GM23338 (cell line): ENCODE measurements at regions not wholly inside any gene's neighbourhood (a gene's known extent, or its start where the extent isn't known, plus 50 kb on each side); places are given as distances from the start of the nearest gene placed in this dataset.

Source experiments
- ATAC-seq: fragments of 200-7000 bp; cut with Tn5 transposase; 3 replicates; pipeline ENCODE4 v1.9.1; 2020
- DNase-seq: peaks from one replicate; pipeline ENCODE4 v3.0.0-alpha.2; 2015; ENCODE audit warnings: low spot score
- H2AFZ ChIP-seq: fragments of 200-600 bp; sonication (generic); 2 replicates; pipeline ENCODE4 v1.8.0; 2016; ENCODE audit warnings: antibody characterized with exemption, mild to moderate bottlenecking, moderate library complexity
- H3F3A ChIP-seq: fragments of 200-600 bp; sonication (generic); replicated peaks from 2 replicates; pipeline ENCODE4 v1.8.0; 2017; ENCODE audit warnings: antibody characterized with exemption, mixed run types, low read depth
- H3K27ac ChIP-seq: fragments of 200-600 bp; sonication (generic); 2 replicates; pipeline ENCODE4 v1.6.1; 2016; ENCODE audit warnings: low read depth
- H3K27me3 ChIP-seq: fragments of 200-600 bp; sonication (generic); 2 replicates; pipeline ENCODE4 v1.8.0; 2016; ENCODE audit warnings: mild to moderate bottlenecking, mixed run types, moderate library complexity; ENCODE audit not compliant: insufficient read depth
- H3K36me3 ChIP-seq: fragments of 200-600 bp; sonication (generic); 2 replicates; pipeline ENCODE4 v1.8.0; 2016; ENCODE audit warnings: mild to moderate bottlenecking; ENCODE audit not compliant: insufficient read depth
- H3K4me1 ChIP-seq: fragments of 200-600 bp; sonication (generic); 2 replicates; pipeline ENCODE4 v1.8.0; 2016; ENCODE audit warnings: mild to moderate bottlenecking, moderate library complexity; ENCODE audit not compliant: insufficient read depth
- H3K4me2 ChIP-seq: fragments of 200-600 bp; sonication (generic); 2 replicates; pipeline ENCODE4 v1.7.1; 2017; ENCODE audit warnings: mixed run types
- H3K4me3 ChIP-seq: fragments of 200-600 bp; sonication (generic); 2 replicates; pipeline ENCODE4 v1.6.1; 2016; ENCODE audit warnings: mixed run types
- H3K79me2 ChIP-seq: fragments of 200-600 bp; sonication (generic); replicated peaks from 2 replicates; pipeline ENCODE4 v1.8.0; 2017; ENCODE audit warnings: mild to moderate bottlenecking; ENCODE audit not compliant: insufficient read depth
- H3K9me2 ChIP-seq: fragments of 200-600 bp; sonication (generic); 2 replicates; pipeline ENCODE4 v1.8.0; 2017; ENCODE audit not compliant: insufficient read depth
- H4K20me1 ChIP-seq: fragments of 200-600 bp; sonication (generic); replicated peaks from 2 replicates; pipeline ENCODE4 v1.8.0; 2017; ENCODE audit warnings: mild to moderate bottlenecking; ENCODE audit not compliant: insufficient read depth
- H3K27ac Mint-ChIP-seq: 2 replicates; pipeline ENCODE4 v1.8.0; 2020; ENCODE audit warnings: inconsistent platforms, mild to moderate bottlenecking, moderate library complexity, mixed read lengths
- H3K27me3 Mint-ChIP-seq: 3 replicates; pipeline ENCODE4 v1.8.0; 2022; ENCODE audit warnings: low read depth, mild to moderate bottlenecking, moderate library complexity, mixed read lengths, inconsistent platforms; ENCODE audit not compliant: insufficient read depth, poor library complexity
- H3K36me3 Mint-ChIP-seq: 3 replicates; pipeline ENCODE4 v1.8.0; 2021; ENCODE audit warnings: low read depth, mild to moderate bottlenecking, inconsistent platforms, moderate library complexity, mixed read lengths
- H3K4me1 Mint-ChIP-seq: 3 replicates; pipeline ENCODE4 v1.8.0; 2020; ENCODE audit warnings: mild to moderate bottlenecking, inconsistent platforms, mixed read lengths
- H3K4me3 Mint-ChIP-seq: 3 replicates; pipeline ENCODE4 v1.8.0; 2021; ENCODE audit warnings: moderate library complexity, mild to moderate bottlenecking, inconsistent platforms, mixed read lengths
- H3K9me3 Mint-ChIP-seq: 3 replicates; pipeline ENCODE4 v1.8.0; 2020; ENCODE audit warnings: moderate library complexity, mild to moderate bottlenecking, inconsistent platforms, mixed read lengths
- CREB1 ChIP-seq: fragments of 250-450 bp; sonication (Bioruptor Pico); IDR thresholded peaks from 2 replicates; pipeline ENCODE4 v1.5.0; 2020; ENCODE audit warnings: low read depth, mild to moderate bottlenecking, moderate library complexity
- ETS1 ChIP-seq: IDR thresholded peaks from 2 replicates; pipeline ENCODE4 v1.6.1; 2016; ENCODE audit warnings: antibody characterized with exemption
- EZH2 ChIP-seq: fragments of 200-600 bp; sonication (generic); IDR thresholded peaks from one replicate; pipeline ENCODE4 v1.8.0; 2017; ENCODE audit warnings: antibody characterized with exemption, mild to moderate bottlenecking, low read depth; ENCODE audit not compliant: unreplicated experiment
- NANOG ChIP-seq: IDR thresholded peaks from 2 replicates; pipeline ENCODE4 v1.6.1; 2016; ENCODE audit warnings: antibody characterized with exemption, borderline replicate concordance
- POLR2AphosphoS5 ChIP-seq: IDR thresholded peaks from 2 replicates; pipeline ENCODE4 v1.6.1; 2016; ENCODE audit warnings: antibody characterized with exemption, low read depth
- STAT1 ChIP-seq: IDR thresholded peaks from one replicate; pipeline ENCODE4 v1.6.1; 2016; ENCODE audit warnings: antibody characterized with exemption; ENCODE audit not compliant: unreplicated experiment
- ZNF114 ChIP-seq: fragments of 250-450 bp; sonication (Bioruptor Pico); IDR thresholded peaks from 2 replicates; pipeline ENCODE4 v1.5.0; 2020; ENCODE audit warnings: mild to moderate bottlenecking, moderate library complexity
- ZNF331 ChIP-seq: fragments of 250-450 bp; sonication (Bioruptor Pico); IDR thresholded peaks from 2 replicates; pipeline ENCODE4 v1.5.0; 2020; ENCODE audit warnings: low read depth, mild to moderate bottlenecking, moderate library complexity
- TF ChIP-seq, protein P1 (sequence below), 2 experiments: fragments of 200-600 bp in 1 of 2; sonication (generic) in 1 of 2; conservative IDR thresholded peaks; 2 replicates each; pipeline versions ENCODE4 v1.5.1 to v1.6.1; 2016 to 2017; ENCODE audit warnings: antibody characterized with exemption in 2 of 2, low read depth in 2 of 2, mild to moderate bottlenecking in 2 of 2, moderate library complexity in 1 of 2
- TF ChIP-seq, protein P2 (sequence below): fragments of 250-450 bp; sonication (Bioruptor Pico); IDR thresholded peaks from 2 replicates; pipeline ENCODE4 v1.5.0; 2020; ENCODE audit warnings: mild to moderate bottlenecking, moderate library complexity

GRCh38 chr3:68163062-68163461, 508.6 kb upstream of the SUCLG2 start:
- H3K9me2 ChIP-seq, result no peaks in the 10 kb centered on the region
- no peak for TF ChIP-seq ZNF114 (CRISPR knock-in tag)
- no peak for TF ChIP-seq STAT1
- TF ChIP-seq ETS1, result no peak
- TF ChIP-seq, protein P1, sequence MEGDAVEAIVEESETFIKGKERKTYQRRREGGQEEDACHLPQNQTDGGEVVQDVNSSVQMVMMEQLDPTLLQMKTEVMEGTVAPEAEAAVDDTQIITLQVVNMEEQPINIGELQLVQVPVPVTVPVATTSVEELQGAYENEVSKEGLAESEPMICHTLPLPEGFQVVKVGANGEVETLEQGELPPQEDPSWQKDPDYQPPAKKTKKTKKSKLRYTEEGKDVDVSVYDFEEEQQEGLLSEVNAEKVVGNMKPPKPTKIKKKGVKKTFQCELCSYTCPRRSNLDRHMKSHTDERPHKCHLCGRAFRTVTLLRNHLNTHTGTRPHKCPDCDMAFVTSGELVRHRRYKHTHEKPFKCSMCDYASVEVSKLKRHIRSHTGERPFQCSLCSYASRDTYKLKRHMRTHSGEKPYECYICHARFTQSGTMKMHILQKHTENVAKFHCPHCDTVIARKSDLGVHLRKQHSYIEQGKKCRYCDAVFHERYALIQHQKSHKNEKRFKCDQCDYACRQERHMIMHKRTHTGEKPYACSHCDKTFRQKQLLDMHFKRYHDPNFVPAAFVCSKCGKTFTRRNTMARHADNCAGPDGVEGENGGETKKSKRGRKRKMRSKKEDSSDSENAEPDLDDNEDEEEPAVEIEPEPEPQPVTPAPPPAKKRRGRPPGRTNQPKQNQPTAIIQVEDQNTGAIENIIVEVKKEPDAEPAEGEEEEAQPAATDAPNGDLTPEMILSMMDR (conservative IDR thresholded peaks at IDR 0.05; ENCODE audit: low read depth in 2 of 2), result no peak
- TF ChIP-seq, protein P2, sequence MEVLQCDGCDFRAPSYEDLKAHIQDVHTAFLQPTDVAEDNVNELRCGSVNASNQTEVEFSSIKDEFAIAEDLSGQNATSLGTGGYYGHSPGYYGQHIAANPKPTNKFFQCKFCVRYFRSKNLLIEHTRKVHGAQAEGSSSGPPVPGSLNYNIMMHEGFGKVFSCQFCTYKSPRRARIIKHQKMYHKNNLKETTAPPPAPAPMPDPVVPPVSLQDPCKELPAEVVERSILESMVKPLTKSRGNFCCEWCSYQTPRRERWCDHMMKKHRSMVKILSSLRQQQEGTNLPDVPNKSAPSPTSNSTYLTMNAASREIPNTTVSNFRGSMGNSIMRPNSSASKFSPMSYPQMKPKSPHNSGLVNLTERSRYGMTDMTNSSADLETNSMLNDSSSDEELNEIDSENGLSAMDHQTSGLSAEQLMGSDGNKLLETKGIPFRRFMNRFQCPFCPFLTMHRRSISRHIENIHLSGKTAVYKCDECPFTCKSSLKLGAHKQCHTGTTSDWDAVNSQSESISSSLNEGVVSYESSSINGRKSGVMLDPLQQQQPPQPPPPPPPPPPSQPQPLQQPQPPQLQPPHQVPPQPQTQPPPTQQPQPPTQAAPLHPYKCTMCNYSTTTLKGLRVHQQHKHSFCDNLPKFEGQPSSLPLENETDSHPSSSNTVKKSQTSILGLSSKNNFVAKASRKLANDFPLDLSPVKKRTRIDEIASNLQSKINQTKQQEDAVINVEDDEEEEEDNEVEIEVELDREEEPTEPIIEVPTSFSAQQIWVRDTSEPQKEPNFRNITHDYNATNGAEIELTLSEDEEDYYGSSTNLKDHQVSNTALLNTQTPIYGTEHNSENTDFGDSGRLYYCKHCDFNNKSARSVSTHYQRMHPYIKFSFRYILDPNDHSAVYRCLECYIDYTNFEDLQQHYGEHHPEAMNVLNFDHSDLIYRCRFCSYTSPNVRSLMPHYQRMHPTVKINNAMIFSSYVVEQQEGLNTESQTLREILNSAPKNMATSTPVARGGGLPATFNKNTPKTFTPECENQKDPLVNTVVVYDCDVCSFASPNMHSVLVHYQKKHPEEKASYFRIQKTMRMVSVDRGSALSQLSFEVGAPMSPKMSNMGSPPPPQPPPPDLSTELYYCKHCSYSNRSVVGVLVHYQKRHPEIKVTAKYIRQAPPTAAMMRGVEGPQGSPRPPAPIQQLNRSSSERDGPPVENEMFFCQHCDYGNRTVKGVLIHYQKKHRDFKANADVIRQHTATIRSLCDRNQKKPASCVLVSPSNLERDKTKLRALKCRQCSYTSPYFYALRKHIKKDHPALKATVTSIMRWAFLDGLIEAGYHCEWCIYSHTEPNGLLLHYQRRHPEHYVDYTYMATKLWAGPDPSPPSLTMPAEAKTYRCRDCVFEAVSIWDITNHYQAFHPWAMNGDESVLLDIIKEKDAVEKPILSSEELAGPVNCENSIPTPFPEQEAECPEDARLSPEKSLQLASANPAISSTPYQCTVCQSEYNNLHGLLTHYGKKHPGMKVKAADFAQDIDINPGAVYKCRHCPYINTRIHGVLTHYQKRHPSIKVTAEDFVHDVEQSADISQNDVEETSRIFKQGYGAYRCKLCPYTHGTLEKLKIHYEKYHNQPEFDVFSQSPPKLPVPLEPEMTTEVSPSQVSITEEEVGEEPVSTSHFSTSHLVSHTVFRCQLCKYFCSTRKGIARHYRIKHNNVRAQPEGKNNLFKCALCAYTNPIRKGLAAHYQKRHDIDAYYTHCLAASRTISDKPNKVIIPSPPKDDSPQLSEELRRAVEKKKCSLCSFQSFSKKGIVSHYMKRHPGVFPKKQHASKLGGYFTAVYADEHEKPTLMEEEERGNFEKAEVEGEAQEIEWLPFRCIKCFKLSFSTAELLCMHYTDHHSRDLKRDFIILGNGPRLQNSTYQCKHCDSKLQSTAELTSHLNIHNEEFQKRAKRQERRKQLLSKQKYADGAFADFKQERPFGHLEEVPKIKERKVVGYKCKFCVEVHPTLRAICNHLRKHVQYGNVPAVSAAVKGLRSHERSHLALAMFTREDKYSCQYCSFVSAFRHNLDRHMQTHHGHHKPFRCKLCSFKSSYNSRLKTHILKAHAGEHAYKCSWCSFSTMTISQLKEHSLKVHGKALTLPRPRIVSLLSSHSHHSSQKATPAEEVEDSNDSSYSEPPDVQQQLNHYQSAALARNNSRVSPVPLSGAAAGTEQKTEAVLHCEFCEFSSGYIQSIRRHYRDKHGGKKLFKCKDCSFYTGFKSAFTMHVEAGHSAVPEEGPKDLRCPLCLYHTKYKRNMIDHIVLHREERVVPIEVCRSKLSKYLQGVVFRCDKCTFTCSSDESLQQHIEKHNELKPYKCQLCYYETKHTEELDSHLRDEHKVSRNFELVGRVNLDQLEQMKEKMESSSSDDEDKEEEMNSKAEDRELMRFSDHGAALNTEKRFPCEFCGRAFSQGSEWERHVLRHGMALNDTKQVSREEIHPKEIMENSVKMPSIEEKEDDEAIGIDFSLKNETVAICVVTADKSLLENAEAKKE (CRISPR knock-in tag), result no peak
- TF ChIP-seq ZNF331 (CRISPR knock-in tag), result no peak
- no peak for TF ChIP-seq CREB1 (CRISPR knock-in tag)
- no peak for TF ChIP-seq NANOG
- no peak for TF ChIP-seq POLR2AphosphoS5
- no peak for TF ChIP-seq EZH2
- no peak overlapping the region for H3K4me3 Mint-ChIP-seq
- H3K4me1 Mint-ChIP-seq, result peaks cover 15% of the 10 kb centered on the region; the same call in 2 of the 3 replicates
- H3K27ac ChIP-seq, result no peak overlapping the region
- H3K27me3 Mint-ChIP-seq, result no peaks in the 10 kb centered on the region
- H3F3A ChIP-seq, result no peaks in the 10 kb centered on the region
- H3K4me3 ChIP-seq, result no peak overlapping the region
- no peaks in the 10 kb centered on the region for H3K27me3 ChIP-seq
- H3K36me3 Mint-ChIP-seq, result no peaks in the 10 kb centered on the region; the same call in 2 of the 3 replicates
- H3K4me1 ChIP-seq, result peaks cover 14% of the 10 kb centered on the region
- no peak overlapping the region for H3K4me2 ChIP-seq
- no peaks in the 10 kb centered on the region for H3K79me2 ChIP-seq
- no peaks in the 10 kb centered on the region for H3K9me3 Mint-ChIP-seq
- no peaks in the 10 kb centered on the region for H3K36me3 ChIP-seq
- ATAC-seq (no peak), DNase-seq (no peak)
- no peak overlapping the region for H2AFZ ChIP-seq
- no peak overlapping the region for H3K27ac Mint-ChIP-seq
- no peaks in the 10 kb centered on the region for H4K20me1 ChIP-seq
